ENCODE measurements at regions not wholly inside any gene's neighbourhood (a gene's known extent, or its start where the extent isn't known, plus 50 kb on each side); places are given as distances from the start of the nearest gene placed in this dataset.
"Not testable (repeated sequence)": the region's sequence is repeated elsewhere in the genome, so short reads cannot be mapped to it uniquely, and the experiment has no call there.

- in situ Hi-C loops (cut with MboI; ENCODE audit: low sequenced_read_pairs) = no loop called here
Observed at GRCh38 chr22:22754961-22755777, 110.8 kb downstream of the GGTLC2 start.

DNA sequence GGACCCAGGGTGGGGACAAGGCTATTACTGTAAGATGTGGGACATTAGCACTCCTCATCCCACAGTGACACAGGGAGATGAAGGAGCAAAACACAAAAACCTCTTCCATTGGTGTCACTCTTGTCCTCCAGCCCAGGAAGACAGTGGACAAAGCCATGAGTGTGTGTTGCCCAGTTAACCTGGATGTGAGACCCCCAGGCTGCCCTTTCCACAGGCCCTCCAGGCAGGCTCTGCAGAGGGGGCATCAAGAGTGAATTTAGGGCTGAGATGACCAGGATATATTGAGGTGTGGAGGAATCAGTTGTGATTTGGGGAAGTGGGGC is 111.3 kb downstream of the GGTLC2 start:
- in situ Hi-C loops (cut with MboI; ENCODE audit: low sequenced_read_pairs) = no loop called here

DNA sequence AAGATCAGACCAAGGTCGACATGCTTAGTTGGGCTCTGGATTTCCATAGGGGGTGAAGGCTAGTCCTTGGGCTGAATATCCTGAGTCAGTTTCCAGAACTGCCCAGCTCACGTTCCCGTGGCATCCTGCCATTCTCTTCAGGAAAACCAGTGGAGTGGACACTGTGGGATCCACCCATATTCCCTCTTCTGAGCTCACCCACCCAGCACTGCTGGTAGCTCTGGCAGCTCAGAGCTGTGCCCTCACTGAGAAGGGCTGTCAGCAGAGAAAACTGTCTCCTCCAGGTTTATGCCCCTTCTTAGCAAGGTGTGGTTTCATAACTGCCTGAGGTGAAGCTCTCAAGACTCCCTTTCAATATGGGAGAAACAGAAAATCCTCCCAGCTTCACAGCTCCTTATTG is 111.7 kb downstream of the GGTLC2 start:
- in situ Hi-C loops (cut with MboI; ENCODE audit: low sequenced_read_pairs) = no loop called here

GRCh38 chr22:22756551-22757201 is 112.3 kb downstream of the GGTLC2 start:
- in situ Hi-C loops (cut with MboI; ENCODE audit: low sequenced_read_pairs) = not testable (repeated sequence)

DNA sequence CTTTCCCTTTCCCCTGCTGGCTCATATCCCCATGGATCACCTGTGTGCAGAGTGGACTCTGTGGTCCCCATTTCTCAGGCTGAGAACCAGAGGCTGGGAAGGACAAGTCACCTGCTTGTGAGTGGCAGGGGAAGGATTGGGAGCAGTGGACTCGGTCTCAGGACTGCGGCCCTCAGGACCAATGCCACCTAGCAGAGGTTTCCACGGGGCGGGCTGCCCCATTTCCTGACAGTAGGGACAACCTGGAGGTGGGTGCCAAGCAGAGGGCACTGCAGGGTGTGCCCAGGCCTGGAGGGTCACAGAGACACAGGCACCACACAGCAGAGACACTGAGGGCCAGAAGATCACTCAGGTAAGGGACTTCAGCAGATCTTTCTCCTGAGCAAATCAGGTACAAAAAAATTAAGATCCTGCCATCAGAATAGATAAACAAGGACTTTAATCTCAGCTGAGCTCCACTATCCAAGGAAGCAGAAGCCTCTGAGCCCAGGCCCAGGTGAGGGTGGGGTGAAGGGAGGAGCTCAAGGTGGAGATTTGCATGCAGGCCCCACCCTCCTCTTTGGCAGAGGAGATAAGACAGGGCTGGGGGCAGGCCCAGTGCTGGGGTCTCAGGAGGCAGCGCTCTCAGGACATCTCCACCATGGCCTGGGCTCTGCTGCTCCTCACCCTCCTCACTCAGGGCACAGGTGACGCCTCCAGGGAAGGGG is 113.8 kb downstream of the GGTLC2 start:
- in situ Hi-C loops (cut with MboI; ENCODE audit: low sequenced_read_pairs) = not testable (repeated sequence)

- in situ Hi-C loops (cut with MboI; ENCODE audit: low sequenced_read_pairs) = no loop called here
Observed at GRCh38 chr22:22759371-22759770, 115.0 kb downstream of the GGTLC2 start.

DNA sequence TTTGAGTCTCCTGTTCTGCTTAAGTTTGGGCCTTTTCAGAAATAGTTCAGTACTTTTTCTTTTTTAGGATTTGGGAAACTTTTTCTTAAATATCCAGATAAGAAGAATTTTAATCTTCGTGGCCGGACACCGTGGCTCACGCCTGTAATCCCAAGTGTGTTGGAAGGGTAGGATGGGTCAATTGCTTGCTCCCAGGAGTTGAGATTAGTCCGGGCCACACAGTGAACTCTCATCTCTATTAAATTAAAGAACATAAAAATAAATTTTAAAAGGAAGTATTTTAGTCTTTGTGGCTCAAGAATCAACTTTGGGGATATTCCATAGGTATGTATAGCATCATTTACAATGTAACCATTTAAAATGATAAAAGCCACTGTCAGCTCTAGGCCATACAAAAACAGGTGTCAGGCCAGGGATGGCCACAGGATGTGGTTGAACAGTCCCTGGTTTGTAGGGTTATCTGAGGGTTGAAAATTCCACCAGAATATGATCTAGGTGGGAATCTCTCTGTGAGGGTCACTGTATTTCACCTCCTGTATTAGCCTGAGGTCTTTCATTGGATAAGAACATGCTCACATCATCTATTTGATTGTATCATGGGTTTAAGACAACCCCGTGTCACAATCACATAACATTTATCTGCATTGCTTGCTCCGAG is 115.6 kb downstream of the GGTLC2 start:
- in situ Hi-C loops (cut with MboI; ENCODE audit: low sequenced_read_pairs) = loop anchor here (10.0 kb wide), 1 partner anchor 65 kb away; no protein-coding TSS in a partner anchor

DNA sequence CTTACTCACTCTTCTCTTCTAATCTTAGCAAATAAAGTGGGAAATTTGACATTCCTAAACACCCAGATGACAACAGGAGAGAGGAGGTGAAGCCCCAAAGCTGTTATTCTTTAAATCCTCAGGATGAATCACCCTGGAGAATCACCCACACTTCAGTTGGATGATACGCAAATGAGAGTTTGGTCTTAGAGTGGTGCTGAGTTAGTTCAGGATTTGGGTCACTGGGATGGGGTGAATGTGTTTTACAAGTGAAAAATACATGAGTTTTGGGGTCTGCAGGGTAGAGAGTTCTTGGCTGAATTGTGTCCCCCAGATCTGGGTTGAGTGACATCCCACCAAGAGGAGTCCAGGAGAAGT is 117.2 kb downstream of the GGTLC2 start:
- in situ Hi-C loops (cut with MboI; ENCODE audit: low sequenced_read_pairs) = loop anchor here (10.0 kb wide), 1 partner anchor 63 kb away; no protein-coding TSS in a partner anchor

GRCh38 chr22:22761963-22762772 is 117.8 kb downstream of the GGTLC2 start:
- in situ Hi-C loops (cut with MboI; ENCODE audit: low sequenced_read_pairs) = loop anchor here (10.0 kb wide), 1 partner anchor 63 kb away; no protein-coding TSS in a partner anchor

DNA sequence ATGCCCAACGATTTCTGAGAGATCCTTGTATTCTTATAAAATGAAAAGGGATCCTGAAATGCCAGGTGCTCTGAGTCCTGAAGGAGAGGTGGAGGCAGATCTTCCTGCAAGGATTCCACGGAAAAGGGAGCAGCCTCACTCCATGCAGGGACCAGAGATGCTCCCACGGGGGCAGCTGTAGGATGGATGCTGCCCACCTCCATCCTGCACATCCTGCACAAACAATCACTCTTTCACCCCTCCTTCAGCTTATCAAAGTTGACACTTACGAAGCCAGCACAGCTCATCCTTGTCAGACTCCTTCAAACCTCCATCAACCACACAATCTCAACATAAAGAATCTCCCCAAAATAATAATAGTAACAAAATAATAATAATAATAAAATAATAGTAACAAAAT is 119.1 kb downstream of the GGTLC2 start:
- in situ Hi-C loops (cut with MboI; ENCODE audit: low sequenced_read_pairs) = loop anchor here (10.0 kb wide), 1 partner anchor 61 kb away; no protein-coding TSS in a partner anchor

- in situ Hi-C loops (cut with MboI; ENCODE audit: low sequenced_read_pairs) = loop anchor here (10.0 kb wide), 1 partner anchor 61 kb away; no protein-coding TSS in a partner anchor
Observed at GRCh38 chr22:22764085-22764484, 119.7 kb downstream of the GGTLC2 start.

DNA sequence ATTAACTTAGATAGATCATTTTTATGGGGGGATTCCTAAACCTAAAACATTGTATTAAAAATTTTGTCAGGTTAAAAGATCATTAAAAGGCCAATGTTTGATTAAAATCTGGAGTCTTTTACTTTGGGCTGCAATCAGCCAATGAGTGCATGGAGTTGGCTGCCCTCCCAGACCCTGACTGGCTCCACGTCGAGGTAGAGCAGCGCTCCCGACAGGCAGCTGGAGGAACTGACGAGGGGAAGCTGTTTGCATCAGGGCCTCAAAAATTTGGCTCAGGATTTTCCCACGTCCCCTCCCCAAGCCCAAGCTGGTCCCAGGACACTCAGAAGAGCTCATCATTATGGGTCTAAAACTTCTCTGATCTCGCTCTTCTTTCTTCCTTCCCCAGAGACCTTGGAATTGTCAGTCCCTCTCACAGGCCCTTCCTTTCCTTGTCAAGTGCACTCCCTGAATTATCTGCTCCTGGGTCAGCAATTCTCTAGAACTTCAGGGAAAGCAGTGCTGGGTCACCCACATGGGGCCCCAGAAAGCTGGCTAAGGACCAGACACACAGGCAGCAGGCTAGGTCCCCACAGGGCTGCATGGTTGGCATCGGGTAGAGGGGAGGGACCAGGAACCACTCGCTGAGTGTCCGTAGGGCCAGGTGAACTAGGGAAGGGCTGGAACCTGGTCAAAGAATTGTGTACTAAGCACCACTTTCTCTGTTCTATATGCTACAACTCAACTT is 119.6 kb upstream of the IGLL5 start:
- in situ Hi-C loops (cut with MboI; ENCODE audit: low sequenced_read_pairs) = loop anchor here (10.0 kb wide), 1 partner anchor 57 kb away; no protein-coding TSS in a partner anchor

DNA sequence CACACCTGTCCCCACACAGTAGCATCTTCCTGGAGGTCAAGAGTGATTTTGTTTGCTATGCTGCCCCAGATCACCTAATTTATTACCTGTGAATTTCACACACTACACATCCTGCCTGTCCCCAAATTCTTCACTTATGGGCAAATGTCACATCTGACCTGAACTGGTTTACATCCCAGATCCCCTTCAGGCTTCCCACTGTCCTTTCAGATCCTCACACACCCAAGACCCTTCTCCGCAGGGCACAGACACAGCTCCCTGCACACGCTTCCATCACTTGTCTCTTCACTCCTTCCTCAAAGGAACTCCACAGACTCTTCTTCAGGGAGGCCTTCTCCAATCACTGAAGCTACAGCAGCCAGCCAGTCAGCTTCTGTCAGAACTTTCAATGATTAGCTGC is 118.7 kb upstream of the IGLL5 start:
- in situ Hi-C loops (cut with MboI; ENCODE audit: low sequenced_read_pairs) = loop anchor here (10.0 kb wide), 1 partner anchor 56 kb away; no protein-coding TSS in a partner anchor

DNA sequence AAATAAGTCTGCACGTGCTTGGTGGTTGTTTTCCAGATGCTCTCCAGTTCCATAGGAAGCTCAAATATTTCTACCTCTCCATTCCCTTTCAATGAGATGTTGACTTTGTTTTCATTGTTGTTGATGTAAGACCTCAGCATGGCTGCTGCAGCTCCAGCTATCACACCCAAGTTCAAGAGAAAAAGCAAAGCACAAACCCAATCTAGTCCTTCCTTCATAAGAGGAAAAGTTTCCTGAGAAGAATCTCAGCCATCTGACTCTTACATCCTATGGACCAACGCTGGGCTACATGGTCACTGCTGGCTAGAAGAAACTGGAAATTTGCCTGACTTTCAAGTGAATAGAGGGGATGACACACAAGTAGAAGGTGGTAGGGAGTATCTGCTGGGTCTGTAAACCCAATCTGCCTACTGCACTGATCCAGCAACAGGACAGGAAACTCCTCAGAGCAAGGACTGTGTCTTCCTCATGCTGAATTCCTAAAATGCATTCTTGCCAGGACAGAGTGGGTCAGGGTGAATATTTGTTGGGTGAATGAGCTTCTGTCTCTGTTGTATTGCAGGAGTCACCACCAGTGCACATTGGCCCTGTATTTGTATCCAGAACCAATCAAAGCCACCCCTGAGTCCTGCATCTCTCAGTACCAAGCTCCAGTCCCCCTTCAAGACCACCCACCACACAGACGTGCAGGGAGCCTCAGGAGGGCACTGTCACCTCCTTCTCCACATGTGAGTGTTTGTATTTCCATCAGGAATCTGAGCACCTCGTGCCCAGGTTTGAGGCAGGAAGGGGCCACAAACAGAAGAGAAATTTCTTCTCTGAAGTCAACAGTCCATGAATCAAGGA is 118.0 kb upstream of the IGLL5 start:
- in situ Hi-C loops (cut with MboI; ENCODE audit: low sequenced_read_pairs) = loop anchor here (10.0 kb wide), 1 partner anchor 55 kb away; no protein-coding TSS in a partner anchor

GRCh38 chr22:22770280-22770871 is 117.2 kb upstream of the IGLL5 start:
- in situ Hi-C loops (cut with MboI; ENCODE audit: low sequenced_read_pairs) = no loop called here

GRCh38 chr22:22770881-22771280 is 116.7 kb upstream of the IGLL5 start:
- in situ Hi-C loops (cut with MboI; ENCODE audit: low sequenced_read_pairs) = no loop called here

DNA sequence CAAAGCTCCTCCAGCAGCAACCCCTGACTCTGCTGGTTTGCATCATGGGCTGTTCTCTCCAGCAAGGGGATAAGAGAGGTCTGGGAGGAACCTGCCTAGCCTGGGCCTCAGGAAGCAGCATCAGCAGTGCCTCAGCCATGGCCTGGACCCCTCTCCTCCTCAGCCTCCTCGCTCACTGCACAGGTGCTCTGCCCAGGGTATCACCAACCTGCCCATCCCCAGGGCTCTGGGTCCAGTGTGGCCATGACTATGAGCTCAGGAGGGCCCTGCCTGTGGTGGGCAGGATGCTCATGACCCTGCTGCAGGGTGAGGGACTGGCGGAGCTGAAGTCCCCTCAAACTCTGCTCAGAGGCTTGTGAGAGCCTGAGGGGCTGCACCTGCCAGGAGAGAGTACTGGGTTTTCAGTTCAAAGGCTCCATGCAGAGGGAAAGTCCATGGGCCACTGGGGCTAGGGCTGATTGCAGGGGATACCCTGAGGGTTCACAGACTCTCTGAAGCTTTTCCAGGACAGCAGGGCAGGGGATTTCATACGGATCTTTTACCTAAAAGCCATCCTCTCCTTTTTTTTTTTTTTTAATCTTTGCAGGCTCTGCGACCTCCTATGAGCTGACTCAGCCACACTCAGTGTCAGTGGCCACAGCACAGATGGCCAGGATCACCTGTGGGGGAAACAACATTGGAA is 115.8 kb upstream of the IGLL5 start:
- in situ Hi-C loops (cut with MboI; ENCODE audit: low sequenced_read_pairs) = no loop called here

GRCh38 chr22:22772396-22772795 is 115.2 kb upstream of the IGLL5 start:
- in situ Hi-C loops (cut with MboI; ENCODE audit: low sequenced_read_pairs) = no loop called here

All from HL-60/S4 (cell line).